Suprapubic skin (tissue), 4 donors: ENCODE measurements at regions not wholly inside any gene's neighbourhood (a gene's known extent, or its start where the extent isn't known, plus 50 kb on each side); places are given as distances from the start of the nearest gene placed in this dataset.

Experiments
- EP300 ChIP-seq: sonication (generic); formaldehyde crosslinking; IDR thresholded peaks from one replicate; pipeline ENCODE4 v1.6.1; 2017; ENCODE audit warnings: antibody characterized with exemption
- POLR2A ChIP-seq, 2 donors: fragments of 450-650 bp; IDR thresholded peaks; one replicate each; pipeline ENCODE4 v1.6.1; 2017; ENCODE audit warnings: antibody characterized with exemption in 2 of 2, mild to moderate bottlenecking in 2 of 2, moderate library complexity in 2 of 2
- POLR2AphosphoS5 ChIP-seq, 3 donors: sonication (generic); formaldehyde crosslinking; IDR thresholded peaks; one replicate each; pipeline ENCODE4 v1.6.1; 2017; ENCODE audit warnings: antibody characterized with exemption in 3 of 3
- TF ChIP-seq, protein P1 (sequence below), 2 donors: fragments of 200-600 bp in 1 of 2; fragments of 450-650 bp in 1 of 2; sonication (generic) in 1 of 2; IDR thresholded peaks; one replicate each; pipeline ENCODE4 v1.5.1; 2016 to 2019; ENCODE audit warnings: antibody characterized with exemption in 2 of 2, mild to moderate bottlenecking in 1 of 2, moderate library complexity in 1 of 2

DNA sequence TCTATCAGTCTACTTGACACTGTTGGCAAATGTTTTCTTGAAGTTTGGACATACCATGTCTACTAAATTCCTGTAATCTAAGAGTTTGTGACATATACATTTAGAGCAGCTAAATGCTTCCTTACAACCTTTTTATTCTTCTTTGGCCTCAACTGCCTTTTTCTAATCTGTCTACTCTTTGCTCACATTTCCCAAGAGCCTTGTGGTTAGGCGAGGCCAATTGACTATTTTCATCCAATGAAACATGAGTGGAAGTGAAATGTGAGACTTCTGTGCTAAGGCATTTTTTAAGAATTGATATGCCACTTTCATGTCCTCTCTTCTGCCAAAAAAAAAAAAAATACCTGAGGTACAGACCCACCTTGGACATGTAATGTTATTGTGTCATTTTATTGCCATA, 158.2 kb upstream of the MCHR2 start:
- TF ChIP-seq POLR2AphosphoS5 (IDR thresholded peaks at IDR 0.05) (no peak), POLR2A (IDR thresholded peaks at IDR 0.05) (no peak), EP300 (no peak)
- TF ChIP-seq, protein P1, sequence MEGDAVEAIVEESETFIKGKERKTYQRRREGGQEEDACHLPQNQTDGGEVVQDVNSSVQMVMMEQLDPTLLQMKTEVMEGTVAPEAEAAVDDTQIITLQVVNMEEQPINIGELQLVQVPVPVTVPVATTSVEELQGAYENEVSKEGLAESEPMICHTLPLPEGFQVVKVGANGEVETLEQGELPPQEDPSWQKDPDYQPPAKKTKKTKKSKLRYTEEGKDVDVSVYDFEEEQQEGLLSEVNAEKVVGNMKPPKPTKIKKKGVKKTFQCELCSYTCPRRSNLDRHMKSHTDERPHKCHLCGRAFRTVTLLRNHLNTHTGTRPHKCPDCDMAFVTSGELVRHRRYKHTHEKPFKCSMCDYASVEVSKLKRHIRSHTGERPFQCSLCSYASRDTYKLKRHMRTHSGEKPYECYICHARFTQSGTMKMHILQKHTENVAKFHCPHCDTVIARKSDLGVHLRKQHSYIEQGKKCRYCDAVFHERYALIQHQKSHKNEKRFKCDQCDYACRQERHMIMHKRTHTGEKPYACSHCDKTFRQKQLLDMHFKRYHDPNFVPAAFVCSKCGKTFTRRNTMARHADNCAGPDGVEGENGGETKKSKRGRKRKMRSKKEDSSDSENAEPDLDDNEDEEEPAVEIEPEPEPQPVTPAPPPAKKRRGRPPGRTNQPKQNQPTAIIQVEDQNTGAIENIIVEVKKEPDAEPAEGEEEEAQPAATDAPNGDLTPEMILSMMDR (IDR thresholded peaks at IDR 0.05) = no peak
